Inferior parietal cortex (tissue), 1 donor: ENCODE measurements at regions not wholly inside any gene's neighbourhood (a gene's known extent, or its start where the extent isn't known, plus 50 kb on each side); places are given as distances from the start of the nearest gene placed in this dataset.
A peak's percentile ranks its signal among the peaks of the same experiment; 100 is the strongest.

ENCODE experiments used
- DNase-seq: peaks from one replicate; pipeline ENCODE4 v3.0.0-alpha.2; 2016; ENCODE audit errors: extremely low spot score

DNA sequence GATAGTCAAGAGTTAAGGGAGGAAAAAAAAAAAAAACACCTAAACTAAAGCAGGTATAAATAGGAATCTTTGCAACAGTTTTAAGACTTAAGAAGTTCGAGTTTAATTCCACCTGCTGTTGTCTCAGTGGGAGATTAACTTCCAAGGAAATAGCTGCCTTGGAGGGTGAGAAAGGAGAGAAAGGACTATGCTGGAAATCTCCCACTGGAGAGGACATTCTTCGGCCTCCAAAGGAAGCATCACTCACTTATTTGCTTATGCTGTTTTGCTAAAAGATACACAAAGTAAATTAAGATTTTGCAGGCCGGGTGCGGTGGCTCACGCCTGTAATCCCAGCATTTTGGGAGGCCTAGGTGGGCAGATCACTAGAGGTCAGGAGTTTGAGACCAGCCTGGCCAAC, 317.9 kb upstream of the MPDZ start:
- DNase-seq, result no peak

DNA sequence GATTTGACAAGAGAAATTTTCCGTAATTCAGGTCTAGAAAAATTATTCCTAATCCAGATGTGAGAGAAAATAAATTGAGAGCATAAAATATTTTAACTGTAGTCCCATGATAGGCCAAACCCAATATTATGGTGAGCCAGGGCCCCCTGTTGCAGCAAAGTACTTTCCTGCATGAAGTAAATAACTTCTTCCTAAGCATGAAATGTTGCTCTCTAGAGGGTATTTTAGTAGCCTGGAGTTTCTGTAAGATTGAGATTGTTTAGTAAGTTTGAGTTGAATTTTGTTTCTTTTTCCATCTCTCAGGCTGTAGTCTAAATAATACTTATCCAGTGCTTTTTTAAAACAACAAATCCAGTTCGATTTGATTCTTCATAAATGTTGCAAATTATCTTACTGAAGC, 317.5 kb upstream of the MPDZ start:
- no peak for DNase-seq

DNA sequence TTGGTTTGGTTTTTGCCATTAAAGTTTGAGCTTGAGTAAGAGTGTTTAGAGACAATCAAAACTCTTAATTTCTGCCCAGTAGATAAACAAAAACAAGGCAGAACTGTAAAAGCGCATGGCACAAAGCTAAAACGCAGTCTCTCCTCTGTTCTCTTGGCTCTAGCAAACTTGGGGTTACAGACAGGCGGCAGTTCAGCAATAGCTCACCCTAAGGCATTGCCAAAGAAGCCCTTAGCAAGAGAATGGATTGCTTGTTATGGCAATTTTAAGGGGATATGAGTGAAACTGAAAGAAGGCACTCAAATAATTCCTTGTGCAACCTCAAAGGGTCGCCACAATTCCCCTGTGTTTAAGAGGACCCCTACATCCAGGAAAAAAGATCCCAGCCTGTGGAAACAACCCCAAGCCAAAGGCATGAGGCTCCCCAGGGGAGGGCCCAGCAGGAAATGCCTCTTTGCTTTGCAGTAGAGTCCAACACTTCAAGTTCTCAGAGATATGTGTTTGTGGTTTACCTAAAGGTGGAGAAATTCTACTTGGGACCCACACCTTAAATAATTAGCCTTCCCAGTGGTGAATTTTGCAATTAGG, 317.0 kb upstream of the MPDZ start:
- DNase-seq, result no peak

DNA sequence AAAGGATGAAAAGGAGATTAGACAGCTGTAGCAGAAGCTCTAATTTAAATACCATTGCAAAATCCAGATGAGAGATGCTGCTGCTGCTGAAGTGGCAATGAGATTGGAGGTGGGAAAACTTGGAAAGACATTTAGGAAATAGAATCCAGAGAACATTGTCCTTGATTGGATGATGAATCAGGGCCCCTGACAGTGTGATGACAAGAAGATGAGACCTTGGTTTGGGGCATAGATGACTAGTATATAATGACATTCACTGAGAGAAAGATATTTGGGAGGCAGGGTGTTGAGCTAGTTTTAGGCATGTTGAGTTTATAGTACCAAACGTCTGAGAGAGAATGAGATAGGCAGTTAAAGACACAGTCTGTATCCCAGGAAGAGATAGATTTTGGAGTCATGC, 311.5 kb upstream of the MPDZ start:
- DNase-seq, result no peak

DNA sequence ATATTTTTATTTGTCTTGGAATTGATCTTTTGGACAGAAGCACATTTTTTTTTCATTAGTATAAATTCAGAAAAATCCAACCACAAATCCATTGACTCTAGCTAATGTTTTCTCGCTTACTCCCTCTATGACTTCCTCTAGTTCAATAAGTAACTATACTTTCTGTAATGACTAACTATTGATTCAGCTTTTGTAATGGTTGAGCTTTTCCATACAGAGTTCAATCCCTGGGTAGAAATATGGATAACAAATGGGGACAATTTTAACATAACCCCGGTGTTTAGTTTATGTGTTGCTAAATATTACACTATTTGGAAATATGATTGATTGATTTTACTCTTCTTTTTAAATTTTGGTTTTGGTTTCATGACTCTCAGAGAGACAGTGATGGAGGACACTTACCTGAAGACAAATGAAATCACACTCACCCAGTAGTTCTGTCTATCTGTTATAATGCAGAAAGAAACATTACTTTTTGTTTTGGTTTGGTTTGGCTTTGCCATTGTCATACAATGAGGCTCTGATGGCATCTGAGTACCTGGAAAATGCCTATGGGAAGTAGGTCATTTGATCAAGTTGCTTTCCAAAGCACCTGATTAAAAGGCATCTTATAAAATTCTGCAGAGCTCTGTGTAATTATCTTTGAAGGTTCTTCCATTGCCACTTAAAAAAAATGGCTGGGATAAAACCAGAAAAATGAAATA, 309.7 kb upstream of the MPDZ start:
- no peak for DNase-seq

DNA sequence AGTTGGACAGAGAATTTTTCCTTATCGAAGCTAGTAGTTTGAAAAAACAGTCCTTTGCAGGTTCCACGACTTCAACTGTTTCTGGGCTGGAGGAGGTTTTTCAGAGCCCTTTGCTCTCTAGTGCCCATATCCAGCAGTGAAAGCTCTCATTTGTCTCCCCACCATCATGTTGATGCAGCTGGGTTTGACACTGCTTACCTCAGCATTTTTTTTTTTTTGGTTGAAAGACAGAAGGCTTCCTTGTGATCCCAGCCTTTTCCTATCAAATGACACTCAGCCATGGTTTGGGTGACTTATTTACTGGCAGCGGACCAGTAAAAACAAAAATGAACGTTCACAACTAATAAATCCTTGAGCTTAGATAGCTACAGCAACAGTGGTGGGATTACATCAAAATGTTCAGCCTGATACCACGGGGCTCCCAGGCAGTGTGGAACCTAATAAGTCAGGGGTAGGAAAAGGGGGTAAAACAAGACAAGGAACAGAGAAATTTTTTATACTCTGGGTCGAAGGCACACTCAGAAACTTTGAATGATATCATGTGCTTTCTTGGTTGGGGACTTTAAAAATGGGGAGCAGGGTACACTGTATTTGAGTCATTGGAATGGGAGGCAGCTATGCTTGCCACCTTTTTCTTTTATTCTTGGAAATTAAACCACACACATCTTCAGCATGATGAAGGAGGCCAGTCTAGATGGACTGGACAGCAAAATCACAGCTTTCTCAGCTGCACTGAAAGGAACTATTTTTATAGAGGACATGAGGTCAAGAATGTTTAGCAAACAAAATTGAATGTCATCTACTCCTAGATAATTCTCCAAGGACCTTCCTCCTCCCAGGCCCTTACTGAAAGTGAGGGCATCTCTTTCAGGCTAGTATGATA, 308.9 kb upstream of the MPDZ start:
- DNase-seq, result peak; percentile 55

DNA sequence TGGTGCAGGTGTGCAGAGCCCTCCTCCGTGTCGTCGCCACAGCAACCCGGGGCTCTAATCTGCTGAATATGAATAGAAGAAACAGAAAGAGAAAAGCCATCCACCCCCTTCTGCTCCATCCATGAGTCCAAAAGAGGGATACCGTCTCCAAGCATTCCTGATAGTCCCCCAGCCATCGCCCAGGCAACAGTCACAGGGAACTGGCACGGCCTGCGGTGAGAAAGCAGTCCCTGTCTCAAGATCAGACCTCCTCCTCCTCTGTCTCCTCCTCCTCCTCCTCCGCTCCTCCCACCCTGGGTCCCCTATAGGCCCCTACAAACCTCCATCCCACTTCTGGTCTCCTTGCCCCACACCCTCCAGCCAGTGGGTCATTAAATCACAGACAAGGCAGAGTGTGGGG, 308.1 kb upstream of the MPDZ start:
- DNase-seq, result peak; percentile 40

DNA sequence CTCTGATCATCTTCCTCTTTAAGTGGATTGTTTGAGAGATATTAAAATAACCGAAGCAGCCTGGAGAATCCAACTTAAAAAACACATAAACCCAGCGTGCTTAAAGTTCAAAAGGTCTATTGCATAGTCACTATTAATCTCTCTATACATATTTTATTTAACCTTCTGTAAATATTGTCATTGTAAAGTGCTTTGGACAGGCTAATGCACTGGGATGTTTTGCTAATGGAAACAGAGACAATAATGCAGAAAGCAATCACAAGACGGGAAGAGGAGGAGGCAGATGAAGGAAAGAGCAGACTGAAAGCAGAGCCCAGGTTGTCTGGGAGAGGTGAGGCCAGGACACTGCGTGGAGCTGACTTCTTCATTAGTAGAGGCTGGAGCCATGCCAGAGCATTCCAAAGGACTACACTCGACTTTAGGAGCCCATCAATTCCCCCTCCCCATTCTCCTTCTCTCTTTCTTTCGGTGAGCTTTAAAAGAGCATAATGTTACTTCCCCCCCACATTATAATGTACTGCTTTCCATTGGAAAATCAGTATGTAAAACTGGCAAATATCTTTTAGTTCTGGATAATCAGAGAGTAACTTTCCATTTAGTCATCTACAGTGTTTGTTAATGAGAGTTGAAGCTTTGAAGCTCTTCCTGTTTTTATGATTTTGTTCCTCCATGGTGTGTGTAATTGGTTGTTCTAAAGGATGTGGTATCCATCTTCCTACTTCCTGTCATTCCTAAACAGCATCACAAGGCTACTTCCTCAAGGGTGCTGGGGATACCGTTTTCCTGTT, 307.3 kb upstream of the MPDZ start:
- no peak for DNase-seq

DNA sequence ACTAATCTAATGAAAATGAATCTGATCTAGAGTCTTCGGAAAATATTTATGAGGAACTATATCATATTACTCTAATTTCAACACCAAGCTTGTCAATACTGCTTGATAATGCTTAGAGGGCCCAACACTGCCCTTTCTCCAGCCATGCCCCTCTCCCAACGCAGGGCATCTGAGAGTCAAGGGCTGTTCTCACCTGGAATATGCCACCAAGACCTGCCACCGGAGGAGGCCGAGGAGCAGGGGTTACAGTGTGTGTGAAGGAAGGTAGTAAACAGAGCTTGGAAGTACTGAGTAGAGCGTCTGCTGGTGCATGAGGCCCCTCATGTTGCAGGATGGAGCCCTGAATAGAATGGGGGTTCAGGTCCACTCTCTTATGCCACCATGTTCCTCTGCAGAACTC, 301.3 kb upstream of the MPDZ start:
- no peak for DNase-seq

DNA sequence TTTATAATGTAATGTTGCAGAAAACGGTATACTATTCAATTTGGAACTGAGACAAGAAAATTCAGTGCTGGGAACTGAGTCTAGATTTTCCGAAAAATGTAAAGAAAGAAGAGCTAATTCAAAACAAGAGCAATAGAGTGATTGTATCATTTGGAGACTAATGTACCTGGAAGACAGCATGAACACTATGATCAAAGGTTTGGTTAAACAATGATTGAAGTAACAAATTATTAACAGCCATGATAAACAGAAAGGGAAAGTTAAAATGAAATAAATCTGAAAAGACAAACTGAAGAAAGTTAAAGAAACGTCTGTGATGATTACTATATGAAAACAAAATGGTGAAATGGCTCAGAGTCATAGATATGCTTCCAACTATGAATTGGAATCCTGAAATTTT, 300.6 kb upstream of the MPDZ start:
- no peak for DNase-seq

DNA sequence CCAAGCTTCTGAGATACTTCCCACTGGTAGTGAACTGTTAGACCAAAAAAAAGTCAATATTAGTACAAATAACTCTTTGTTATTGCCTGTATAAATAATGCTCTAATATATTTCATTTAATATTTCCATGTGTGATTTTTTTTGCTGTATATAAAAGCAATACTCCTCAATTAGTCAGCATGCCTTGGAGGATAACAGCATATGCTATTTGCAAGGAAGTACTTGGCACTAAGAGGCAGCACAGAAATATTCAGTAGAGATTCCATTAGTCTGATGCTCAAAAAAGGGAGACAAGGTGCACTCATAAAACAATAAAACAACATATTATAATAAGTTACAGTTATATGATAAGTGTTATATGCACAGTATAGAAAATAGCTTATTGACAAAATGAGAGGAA, 296.6 kb upstream of the MPDZ start:
- DNase-seq, result no peak

DNA sequence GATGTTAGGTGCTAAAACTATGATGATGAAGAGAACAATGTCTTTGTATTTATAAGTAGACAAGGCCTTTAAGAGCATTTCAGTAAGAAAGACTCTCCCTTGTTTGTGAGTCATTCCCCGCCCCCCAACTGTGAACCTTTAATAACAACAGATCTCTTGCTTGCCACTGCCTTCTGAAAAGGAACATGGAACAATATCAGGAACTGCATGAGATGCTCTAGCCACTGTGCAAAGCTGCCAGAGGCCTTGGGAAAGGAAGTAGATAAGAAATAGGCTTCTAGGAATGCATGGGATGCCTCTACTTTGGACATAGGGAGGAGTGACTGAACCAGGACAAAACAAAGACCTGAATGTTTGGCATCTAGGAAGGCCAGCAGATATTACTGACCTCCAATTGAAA, 296.1 kb upstream of the MPDZ start:
- no peak for DNase-seq

DNA sequence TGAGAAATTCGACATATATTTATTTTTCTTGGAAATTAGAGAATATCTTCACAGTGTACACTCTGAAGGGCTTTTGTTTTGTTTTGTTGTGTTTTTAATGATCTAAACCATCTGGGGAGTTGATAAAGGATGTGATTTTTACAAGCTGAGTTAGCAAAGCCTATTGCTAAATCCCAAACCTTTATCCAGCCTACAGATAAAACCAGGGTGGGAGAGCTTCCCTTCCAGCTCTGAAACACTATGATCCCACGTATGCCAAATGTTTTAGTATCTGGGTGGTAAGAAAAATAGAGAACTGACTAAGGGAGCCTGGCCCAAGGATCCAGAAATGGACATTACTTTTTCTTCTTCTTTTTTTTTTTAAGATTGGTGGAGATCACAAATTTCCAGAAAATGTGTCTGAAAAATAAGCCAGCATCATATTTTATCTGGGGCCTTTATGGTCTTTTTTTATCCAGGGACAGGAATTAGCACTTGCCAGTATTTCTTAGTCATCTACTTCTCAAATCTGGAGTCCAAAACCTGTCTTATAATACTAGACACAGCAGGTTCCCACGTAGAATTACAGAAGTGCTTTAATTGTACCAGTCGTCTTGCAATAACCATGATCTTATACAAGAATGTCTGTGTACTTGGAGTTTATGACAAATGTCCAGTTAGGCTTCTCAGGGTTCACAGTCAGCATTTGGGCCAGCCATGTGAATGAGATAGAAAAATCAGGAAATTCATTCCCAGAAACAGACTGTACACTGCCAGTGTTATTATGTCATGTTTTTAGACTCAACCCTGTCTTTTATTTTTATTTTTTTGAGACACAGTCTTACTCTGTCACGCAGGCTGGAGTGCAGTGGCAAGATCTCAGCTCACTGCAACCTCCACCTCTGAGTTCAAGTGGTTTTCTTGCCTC, 290.8 kb upstream of the MPDZ start:
- DNase-seq, result peak; percentile 53

DNA sequence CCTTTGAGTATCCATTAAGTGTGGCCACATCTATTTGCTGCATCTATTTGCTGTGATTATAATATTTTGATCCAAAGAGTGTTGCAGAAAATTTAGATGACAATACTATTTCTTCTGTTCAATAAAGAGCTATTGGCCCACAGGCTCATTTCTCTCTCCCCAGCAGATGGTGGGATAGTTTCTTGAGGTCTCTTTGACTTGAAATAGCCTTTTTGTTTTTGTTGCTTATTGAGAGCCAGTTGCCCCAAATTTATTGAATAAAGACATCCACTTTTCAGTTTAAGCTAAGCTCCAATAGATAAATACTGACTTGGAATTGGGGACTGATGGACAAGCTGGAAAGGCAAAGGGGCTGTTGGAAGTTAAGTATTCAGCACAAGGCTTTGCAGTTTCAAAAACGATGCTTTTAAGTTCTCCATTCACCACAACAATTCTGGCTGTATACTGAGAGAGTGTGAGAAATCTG, 290.1 kb upstream of the MPDZ start:
- DNase-seq, result peak; percentile 50

DNA sequence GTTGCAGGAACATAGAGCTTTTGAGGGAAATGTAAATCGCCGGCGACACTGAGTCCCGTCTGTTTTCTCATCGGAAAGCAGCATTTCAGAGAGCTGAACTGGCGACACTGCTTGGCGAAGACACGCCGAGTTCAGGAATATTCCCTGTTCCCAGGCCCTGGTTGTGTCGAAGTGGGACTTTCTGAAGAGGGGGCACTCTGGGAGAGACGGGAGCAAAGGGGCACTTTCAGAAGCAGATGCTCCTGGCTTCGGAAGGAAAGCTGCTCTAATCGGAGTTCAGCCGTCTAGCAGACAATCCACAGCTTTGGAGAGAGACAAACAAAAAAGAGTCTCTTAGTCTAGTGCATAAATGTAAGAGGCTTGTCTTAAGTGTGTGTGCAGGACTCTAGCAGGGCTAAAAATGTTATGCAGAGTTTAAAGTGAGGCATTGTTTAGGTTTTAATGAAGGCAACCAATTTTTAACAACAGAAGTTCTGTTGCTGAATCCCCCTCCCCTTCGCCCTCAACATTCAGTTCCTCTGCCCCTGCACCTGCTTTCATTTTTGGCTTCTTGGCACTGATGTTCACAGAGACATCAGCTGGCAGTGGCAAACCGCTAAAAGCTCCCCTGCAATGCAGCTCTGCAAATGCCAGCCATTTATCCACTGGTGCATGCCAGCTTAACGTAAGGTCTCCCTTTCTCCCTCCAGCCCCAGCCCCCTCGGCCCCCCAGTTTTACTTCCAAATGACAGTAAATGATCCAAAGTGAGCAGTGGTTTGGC, 289.5 kb upstream of the MPDZ start:
- DNase-seq, result peak; percentile 62

DNA sequence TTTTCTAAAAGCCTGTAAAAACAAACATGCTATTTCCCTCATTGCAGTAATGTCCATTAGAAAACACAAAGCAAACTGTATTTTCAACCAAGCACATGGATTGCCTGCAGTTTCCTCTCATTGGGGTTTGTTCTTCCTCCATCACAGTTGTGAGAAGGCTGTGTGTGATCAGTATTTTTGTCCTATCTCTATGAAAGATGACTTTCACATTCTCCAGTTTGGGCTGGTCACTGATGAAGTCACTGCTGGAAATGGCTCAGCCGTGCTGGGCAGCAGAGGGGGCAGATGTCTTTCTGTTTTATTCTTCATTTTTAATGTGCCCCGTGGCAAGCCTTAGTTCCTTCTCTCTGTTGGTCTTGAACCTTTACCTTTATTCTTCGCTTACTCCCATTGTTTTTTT, 288.9 kb upstream of the MPDZ start:
- DNase-seq, result peak; percentile 47

DNA sequence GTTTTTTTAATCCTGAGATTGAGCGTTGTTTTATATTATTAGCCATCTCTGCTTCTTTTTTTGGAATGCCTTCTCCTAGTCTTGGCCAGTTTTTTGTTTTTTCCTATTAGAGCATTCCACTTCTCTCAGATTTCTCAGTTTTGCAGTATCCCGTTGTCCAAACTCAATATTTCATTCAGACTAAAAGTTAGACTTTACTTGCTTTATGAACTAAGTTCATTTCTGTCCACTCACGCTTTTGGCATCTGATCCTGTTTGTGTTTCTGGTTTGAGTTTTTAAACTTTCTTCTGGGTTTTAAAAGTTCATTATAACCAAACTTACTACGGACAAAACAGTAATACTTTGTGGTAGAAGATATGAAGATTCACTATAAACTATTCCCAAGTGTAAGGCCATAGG, 288.3 kb upstream of the MPDZ start:
- DNase-seq, result no peak

DNA sequence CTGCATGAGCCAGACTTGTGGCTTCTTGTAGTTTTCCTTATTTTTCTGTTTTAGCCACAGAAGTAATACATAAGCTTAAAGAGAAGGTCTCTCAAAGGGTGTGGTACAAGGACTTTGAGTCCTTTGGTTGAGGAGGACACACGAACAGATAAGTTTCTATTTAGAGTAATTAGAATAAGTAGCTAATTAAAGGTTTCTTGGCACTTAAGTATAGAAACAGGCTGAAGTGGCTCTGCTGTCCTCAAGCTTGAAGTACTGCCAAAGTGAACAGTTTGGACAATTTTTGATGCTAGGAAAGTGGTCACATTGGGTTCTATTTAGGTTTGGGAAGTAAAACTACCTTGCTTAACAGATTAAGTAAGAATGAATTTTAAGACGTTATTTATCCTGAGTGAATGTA, 278.3 kb upstream of the MPDZ start:
- peak; percentile 9 for DNase-seq

DNA sequence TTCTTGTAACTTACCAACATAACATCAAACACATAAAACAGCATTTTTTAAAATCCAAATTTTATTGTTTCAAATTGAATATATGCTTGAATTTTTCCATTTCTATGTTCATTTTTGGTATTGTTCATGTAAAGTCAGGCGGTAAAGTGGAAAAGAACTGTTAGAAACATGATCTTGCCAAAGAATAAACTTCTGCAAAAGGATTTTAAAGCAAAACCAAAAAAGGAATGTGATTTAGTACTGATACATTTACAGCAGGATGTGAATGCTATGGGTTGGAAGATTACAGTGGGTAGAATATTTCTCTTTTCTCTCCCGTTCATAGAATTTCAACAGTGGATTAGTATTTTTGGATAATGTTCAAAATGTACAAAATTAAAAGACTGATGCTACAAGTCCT, 277.2 kb upstream of the MPDZ start:
- DNase-seq, result no peak

DNA sequence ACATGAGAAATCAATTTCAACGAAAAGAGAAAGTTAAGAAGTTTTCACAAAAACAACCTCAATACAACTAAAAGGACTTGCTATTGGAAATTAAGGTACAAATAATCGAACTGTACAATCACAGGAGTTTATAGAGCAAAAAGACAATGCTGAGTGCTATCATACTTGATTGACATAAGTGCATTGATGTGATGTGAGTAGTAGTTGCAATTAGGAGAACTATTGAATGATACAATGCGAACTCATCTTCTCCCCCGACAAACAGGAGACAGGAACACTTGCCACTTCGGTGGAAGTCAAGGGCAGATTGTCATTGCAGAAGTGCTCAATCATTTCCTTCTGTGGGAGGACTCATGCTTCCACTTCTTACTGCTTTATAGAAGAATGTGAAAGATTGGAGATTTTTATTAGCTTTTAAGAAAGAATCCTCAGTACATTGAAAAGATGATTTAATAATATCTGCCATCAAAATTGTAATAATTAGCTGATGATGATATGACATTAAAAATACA, 276.6 kb upstream of the MPDZ start:
- DNase-seq, result no peak
